ENCODE measurements at regions not wholly inside any gene's neighbourhood (a gene's known extent, or its start where the extent isn't known, plus 50 kb on each side); places are given as distances from the start of the nearest gene placed in this dataset.

DNA sequence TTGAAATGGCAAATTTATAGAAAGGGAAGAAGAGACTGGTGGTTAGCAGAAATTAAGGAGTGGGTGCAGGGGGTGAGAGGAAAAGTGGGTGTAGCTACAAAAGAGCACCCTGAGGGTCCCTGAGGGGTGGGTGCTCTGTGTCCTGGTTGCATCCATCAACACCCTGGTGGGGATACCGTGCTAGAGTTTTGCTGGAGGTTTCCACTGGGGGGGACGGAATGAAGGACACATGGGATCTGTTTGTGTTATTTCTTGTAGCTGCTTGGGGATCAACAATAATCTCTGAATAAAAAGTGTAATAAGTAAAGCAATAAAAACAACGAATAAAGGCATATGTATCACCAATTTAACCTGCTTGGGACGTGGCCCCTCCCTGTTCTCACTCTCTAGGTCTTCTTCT lies 175.3 kb downstream of the KIF26A start:
- TF ChIP-seq CTCF (IDR thresholded peaks at IDR 0.05) (no peak), PREB (CRISPR knock-in tag; IDR thresholded peaks at IDR 0.05; ENCODE audit: borderline replicate concordance) (no peak), ZNF121 (CRISPR knock-in tag; IDR thresholded peaks at IDR 0.05) (no peak), E2F4 (CRISPR knock-in tag; IDR thresholded peaks at IDR 0.05; ENCODE audit: borderline replicate concordance, low read depth) (no peak), NFE2L1 (CRISPR knock-in tag; IDR thresholded peaks at IDR 0.05) (no peak), MAX (CRISPR knock-in tag; IDR thresholded peaks at IDR 0.05) (no peak), USF2 (CRISPR knock-in tag; IDR thresholded peaks at IDR 0.05) (no peak), TEAD4 (CRISPR knock-in tag; IDR thresholded peaks at IDR 0.05) (no peak), OVOL2 (CRISPR knock-in tag; IDR thresholded peaks at IDR 0.05; ENCODE audit: borderline replicate concordance) (no peak), ATF6 (CRISPR knock-in tag; IDR thresholded peaks at IDR 0.05) (no peak), NFYB (CRISPR knock-in tag; conservative IDR thresholded peaks at IDR 0.05; ENCODE audit: low read depth) (no peak)
- TF ChIP-seq, protein P1, sequence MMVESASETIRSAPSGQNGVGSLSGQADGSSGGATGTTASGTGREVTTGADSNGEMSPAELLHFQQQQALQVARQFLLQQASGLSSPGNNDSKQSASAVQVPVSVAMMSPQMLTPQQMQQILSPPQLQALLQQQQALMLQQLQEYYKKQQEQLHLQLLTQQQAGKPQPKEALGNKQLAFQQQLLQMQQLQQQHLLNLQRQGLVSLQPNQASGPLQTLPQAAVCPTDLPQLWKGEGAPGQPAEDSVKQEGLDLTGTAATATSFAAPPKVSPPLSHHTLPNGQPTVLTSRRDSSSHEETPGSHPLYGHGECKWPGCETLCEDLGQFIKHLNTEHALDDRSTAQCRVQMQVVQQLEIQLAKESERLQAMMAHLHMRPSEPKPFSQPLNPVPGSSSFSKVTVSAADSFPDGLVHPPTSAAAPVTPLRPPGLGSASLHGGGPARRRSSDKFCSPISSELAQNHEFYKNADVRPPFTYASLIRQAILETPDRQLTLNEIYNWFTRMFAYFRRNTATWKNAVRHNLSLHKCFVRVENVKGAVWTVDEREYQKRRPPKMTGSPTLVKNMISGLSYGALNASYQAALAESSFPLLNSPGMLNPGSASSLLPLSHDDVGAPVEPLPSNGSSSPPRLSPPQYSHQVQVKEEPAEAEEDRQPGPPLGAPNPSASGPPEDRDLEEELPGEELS (CRISPR knock-in tag; IDR thresholded peaks at IDR 0.05): no peak
- TF ChIP-seq, protein P2, sequence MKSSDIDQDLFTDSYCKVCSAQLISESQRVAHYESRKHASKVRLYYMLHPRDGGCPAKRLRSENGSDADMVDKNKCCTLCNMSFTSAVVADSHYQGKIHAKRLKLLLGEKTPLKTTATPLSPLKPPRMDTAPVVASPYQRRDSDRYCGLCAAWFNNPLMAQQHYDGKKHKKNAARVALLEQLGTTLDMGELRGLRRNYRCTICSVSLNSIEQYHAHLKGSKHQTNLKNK (CRISPR knock-in tag; IDR thresholded peaks at IDR 0.05): no peak

Data from WTC11 (cell line).